CD4-positive, alpha-beta T cell treated with Interleukin-15 for 4 hours (primary cell): ENCODE measurements at regions not wholly inside any gene's neighbourhood (a gene's known extent, or its start where the extent isn't known, plus 50 kb on each side); places are given as distances from the start of the nearest gene placed in this dataset.

Experiments
- DNase-seq: peaks from one replicate; pipeline ENCODE4 v3.0.0-alpha.2; 2020; ENCODE audit warnings: low spot score

DNA sequence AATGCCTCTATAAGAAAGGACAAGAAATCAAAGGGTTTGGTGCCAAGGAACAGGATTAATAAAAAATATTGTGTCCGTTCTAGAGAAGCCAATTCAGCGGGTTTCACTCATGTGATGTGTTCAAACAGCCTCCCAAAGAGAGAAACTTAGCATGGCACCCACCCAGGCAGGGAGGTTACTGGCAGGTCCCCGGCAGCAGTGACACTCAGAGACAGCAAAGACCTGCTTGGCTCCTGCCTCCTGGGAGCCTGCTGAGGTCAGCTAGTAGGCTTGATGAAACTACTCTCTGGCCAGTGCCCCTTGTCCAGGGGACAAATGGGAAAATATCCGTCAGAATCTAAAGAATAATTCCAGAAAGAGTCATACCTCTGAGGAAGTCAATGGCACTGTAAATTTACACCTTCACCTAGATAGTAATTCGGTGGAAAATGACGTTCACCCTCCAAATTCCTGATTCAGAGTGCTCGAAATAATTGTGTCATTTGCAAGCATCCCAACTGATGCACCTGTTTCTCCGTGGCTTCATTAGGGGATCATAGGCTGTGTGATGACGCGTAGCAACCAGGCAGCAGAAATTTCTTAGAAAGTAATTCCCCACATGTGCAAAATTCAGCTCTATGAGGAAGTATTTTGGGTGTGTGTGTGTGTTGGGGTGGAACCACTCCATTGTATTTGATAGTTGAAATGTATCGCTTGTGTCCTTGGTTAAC, 481.5 kb upstream of the ZFHX3 start:
- DNase-seq: no peak

DNA sequence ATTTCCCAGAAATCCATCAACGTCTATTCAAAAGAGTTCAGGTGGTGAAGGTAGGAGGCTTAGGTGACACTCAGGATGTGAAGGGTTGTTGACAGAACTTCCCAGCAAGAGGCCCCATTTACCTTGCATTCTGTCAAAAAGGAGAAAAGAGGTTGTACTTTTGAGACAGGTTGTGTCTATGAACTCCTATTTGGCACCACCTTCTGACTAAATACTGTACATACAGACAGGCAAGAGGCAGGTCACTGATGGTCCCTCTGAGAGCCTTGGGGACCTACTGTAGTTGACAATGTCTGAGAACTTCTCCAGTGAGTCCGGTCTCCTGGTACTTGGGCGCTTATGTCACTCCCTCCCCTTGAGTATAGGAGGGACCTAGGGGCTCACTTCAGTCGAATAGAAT, 479.3 kb upstream of the ZFHX3 start:
- no peak for DNase-seq

DNA sequence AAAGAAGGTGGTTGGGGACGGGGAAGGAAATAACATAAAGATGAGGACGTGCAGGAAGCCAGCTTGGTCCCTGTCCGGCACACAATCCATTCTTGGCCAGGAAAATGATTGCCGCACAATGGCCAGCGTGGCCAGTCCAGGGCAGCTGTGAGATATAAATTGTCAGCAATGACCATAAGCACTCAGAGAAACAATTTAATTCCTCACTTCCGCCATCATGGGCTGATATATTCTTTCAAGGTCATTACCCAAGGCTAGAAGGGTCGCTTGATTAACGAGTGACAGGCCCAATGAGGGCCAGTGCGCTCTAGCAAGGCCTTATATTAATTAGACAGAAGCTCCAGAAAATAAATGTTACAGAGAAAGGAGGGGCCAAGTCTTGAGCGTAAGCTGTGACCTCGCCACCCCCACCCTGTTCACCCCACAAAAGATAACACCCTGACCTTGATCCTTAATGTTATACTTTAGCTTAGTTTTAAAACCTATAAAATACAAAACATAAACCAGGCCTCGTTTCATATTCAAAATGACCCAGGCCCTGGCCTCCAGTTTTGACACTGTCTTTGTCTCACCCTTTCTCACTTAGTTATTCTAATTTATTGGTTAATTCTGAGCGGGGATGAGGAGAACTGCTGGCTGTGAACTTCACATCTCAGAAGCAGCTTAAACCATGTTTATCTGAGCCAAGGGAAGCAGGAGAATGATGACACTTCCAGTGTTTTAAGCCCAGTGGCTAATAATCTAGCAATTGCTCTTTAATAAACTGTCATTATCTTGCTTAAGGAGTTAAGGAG, 478.3 kb upstream of the ZFHX3 start:
- no peak for DNase-seq

DNA sequence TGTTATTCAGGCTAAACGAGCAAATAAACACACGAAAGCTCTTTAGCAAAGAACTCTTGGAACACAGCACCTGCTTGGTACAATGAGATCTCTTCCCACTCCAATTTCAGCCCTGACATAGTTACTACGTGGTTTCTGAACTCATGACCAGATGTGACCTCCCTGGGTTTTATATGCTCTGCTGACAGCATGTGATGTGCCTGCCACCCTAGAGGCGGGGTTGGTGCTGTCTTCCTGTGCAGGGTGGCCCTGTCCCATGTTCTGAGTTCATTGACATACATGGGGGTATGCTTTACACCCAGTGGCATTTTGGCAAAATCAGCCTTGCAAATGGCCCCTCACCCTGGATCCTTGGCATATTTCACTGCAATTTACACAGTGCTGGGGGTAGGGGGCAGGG, 475.3 kb upstream of the ZFHX3 start:
- DNase-seq: no peak

DNA sequence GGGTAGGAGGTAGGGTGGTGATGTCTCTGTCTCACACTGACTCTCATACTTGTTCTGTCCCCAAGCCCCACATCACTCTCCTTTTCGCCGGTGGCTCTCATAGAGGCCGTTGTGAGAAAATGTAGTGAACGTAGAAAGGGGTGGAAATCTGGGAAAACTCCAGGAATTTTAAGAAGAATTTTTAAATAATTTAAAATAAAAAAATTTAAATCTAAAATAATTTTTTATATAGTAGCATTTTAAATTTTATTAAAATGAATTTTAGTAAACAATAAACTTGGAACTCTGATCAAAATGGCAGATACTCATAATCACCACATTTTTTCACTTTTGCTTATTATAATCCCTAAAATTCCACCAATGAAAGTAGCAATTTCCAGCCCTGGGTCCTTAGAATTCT, 473.6 kb upstream of the ZFHX3 start:
- no peak for DNase-seq

DNA sequence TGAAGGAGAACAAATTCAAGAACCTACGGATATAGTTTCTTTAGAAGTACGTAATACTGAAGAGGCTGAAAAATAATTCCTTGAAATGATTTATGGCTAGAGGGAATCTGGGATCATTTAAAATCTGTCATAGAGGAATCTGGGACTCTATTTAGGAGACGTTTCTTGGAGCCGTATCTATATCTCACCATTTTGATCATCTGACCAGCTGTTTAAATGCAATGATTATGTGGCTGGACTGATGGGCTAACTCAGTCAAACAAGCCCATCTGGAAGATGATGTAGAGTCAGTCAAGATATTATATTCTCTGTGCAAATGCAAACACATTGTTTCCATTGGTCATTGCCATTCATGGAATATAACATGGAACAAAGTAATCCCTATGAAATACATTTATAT, 467.7 kb upstream of the ZFHX3 start:
- no peak for DNase-seq

DNA sequence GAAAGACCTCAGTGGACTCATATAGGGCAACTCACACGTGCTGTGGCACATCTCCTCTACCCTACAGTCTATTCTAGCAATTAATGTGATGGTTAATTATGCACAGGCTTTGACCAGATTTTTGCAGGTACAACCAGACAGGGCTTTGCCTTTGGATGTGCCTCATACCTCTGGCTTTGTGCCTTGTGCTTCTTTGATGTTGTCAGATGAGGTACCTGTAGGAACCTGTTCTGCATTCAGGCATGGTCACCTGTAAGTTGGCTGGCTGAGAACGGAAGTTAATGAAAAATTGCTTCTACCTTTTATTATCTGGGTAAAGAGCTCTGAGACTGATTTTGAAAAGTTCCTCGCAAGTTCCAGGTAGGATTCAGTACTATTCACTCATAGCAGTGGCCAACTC, 462.9 kb upstream of the ZFHX3 start:
- no peak for DNase-seq

DNA sequence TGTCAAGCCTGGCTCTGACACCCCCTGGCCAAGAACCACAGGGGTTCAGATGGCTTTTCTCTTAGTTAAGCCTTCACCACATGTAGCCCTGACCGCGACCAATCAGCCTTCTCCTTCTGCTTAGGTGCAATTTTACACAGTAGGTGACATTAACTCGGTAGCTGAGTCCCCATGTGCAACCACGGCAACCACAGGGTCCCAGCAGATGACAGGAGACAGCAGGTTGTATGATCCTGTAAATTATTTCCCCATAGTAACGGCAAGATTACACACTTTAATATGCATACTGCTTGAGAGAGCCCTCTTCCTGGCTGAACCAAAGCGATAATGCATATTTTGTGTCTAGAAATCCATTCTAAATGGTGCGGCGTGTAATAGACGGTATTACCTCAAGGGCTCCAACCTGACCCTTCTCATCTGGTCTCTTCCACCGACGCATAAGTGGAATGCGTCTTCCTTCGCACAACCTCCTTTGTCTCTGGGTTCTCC, 458.7 kb upstream of the ZFHX3 start:
- DNase-seq: no peak

DNA sequence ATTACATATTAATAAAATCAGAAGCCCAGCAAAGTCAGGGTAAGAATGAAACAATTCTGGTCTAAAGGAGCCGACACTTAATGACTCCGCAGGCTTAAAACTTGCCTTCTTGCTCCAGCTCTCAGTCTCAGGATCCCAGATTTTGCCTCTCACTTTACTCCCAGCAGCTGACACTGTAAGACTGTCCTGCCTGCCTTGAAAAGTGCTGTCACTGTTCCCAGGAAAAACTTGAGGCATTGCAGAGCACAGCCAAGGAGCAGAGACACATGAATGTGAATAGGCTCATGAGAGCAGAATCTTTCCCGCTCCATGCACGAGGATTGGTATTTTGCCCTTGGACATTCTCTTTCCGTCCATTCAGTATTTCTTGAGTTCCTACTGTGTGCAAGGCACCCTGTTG, 457.6 kb upstream of the ZFHX3 start:
- DNase-seq: no peak

DNA sequence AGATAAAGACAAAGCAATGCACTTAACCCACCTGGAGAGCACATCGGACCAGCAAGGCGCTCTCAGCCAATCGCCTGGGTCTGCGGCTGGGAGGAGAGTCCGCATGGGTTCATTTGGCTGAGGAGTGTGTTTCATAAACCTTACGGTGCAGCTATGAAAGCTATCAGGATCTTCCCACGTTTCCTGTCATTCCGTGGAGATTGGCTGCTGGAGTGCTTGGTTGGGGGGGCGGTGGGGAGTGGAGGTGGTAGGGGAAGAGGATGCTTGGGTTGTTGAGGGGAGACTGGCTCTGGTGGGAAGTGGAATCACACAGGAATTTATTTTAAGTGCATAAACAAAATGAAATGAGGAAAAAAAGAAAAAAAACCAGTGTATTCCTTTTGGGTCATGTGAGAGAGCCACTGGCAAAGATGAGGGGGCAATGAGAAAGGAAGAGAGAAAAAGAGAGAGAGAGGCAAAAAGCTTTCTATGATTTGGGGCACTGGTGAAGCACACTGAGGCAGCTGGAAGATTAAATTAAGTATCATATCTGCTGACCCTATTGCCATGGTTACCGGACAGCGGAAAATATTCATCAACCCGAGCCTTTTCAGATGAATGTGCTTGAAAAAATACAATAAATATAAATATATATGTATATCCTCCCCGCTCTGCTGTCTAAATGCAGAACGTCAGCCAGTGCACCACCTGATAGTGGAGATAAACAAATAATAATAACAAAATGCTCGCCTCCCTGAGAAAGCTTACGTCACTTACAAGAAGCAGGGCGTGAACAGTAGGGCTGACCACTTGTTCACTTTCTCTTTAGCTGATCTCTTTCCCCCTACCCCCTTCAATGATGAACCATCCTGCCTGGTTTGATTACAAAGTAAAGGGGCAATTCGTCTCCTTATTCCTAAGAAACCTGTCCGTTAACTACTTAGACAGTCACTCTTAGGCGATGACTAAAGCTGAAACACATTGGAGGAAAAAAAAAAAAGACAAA, 457.0 kb upstream of the ZFHX3 start:
- no peak for DNase-seq

DNA sequence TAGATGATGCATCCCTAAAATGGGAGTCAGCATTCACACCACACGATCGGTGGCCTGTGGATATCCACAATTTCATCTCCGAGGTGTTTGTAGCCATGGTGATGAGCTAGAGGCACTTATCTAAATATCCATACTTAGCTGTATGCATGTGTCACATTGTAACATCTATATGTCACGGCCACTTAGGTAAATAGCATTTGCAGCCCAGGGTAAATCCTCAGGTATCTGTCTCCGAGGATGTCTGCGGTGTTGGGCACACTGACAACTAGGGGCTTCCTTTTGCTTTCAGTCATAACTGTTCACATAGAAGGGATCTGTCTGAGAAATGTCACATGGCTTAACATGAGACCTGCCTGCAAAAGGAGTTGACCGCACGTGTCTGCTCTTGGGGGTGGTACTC, 455.2 kb upstream of the ZFHX3 start:
- DNase-seq: no peak

DNA sequence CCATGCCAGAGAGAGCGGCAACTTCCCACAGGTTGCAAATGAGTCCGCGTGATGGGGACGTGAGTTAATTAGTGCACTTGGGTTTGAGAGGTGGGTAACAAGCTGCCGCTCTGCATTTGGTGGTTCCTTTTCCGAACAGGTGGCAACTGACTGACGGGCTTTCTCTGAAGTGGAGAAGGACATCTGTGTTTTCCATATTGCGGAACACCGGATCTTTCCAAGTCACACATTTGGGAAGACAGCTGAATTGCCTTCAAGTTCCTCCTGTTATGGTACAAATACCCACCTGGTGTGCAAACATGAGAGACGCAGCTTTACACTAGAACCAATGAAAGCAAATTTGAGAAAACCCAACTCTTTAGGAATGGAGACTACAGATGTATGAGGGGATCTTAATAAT, 451.3 kb upstream of the ZFHX3 start:
- no peak for DNase-seq

DNA sequence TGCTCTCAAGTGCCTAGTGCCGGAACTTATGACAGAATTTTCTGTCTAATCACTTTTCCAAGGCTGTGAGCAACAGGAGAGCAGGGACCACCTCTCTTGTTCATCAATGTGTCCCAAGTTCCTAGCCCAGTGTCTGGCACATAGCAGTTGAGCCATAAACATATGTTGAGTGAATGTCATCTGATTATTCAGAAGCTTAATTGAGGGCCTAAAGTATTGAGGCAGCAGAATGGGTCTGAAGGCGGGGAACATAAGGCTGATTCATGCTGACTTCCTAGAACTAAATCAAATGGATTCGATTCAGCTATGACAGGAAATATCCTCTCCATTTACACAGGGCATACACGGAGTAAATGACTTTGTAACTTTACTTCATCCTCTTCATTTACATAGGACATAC, 438.0 kb upstream of the ZFHX3 start:
- no peak for DNase-seq

DNA sequence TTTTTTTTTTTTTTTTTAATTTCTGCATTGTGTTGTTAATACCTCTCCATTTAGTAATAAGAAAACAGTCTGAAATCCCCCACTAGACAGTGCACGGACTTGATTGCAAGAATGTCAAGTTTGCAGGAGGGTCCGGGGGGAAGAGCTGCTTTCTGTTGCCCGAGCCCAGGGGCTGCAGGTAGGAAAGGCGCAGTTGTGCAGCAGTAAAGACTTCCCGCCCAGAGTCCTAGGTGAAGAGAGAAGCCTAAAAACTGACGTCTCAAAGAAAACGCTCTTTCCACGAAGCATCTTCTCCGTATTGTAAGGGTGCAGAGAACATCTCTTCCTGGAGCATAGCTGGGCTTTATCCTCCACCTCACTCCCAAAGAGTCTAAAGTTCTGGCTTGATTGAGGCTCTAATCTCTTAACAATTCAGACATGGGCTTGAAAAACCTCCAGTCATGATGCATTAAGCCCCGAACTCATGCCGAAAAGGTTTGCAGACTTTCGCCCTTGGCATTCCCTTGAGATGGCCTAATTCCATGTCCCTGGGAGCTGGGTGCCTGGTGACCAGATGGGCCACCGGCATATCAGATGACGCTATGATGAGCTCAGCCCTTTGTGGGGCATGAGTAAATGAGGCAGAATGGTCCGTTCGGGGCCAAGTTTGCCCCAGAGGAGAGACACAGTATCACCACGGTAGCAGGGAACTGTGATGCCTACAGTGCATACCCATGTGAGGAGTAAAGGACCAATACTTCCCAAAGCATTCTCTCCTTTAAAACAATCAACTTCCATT, 436.2 kb upstream of the ZFHX3 start:
- no peak for DNase-seq

DNA sequence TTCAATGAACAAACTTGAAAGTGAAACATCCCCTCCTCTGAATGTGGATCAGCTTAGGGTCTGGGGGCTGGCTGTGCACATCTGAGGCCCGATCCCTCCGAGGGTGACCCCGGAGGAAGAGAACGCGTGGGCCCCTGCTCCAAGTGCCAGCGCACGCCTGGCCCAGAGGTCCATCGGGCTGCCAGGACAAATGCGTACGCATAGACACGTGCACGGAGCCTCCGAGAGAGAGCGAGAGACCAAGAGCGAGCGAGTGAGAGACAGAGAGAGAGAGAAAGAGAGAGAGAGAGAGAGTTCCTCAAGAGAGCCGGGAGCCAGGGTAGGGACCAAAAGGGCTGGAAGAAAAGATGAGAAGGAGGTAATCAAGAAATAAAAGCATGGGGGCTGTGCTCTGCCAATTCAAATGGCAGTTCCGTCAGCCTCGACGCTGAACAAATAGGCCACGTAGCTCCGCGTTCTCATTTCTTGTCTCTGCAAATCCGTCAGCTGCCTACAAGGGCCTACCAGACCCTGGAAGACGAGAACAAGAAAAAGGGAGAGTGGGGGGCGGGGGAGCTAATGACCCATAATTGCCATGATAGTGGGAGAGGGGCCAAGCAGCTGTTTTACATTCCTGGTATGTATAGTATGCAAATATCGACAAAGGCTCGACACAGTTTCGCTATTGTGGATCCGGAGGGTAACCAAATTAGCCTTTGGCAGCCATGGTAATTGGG, 435.3 kb upstream of the ZFHX3 start:
- DNase-seq: no peak

DNA sequence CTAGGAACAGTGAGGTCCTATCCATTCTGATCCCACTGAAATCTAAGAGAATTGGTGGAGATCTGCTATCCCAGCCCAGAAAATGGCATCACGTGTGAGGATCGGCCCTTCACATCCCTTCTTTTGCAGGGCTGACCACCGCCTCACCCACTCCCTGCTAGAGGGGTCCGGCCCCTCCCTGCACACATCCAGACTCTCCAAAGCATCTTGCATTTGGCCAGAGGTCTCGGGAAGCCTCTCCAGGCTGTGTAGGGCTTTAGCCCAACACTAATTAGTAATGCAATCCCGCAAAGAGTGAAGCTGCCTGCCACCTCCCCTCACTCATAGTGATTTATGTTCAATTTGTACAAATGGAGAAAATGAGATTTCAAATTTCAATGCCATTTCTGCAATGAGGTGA, 434.4 kb upstream of the ZFHX3 start:
- DNase-seq: no peak

DNA sequence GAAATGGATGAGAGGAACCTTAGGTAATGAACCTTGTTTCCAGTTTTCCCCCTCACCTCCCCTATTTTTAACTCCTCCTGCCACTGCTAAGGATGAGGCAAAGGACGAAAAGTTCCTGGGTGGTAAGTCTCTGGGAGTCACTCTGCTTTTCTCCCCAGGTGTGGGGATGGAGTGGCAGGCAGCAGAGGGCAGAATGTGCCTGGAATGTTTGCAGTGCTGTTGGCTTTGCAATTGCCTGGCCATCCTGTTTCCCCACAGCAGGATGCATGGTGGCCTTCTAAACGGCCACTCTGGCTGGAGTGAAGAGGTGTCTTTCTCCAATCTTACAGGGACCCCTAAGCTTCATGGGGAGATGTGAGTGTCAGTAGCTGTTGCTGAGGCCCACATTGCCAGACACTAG, 432.5 kb upstream of the ZFHX3 start:
- DNase-seq: no peak

DNA sequence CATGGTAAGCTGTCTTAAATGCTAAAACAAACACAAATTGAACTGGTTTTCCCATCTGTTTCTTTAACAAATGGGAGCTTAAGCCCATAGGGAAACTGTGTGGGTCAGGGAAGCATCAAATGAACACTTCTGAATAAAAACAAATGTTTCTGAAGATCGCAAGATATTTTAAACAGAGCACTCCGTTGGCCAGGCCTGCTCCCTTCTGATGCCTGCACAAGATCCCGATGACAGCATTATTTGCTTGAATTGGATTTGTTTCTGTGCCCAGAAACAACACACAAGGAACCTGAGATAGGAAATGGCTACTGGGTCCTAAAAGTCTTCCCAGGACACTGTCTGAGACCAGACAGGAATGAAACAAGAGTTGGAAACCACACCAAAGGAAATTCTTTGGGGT, 425.8 kb upstream of the ZFHX3 start:
- no peak for DNase-seq

DNA sequence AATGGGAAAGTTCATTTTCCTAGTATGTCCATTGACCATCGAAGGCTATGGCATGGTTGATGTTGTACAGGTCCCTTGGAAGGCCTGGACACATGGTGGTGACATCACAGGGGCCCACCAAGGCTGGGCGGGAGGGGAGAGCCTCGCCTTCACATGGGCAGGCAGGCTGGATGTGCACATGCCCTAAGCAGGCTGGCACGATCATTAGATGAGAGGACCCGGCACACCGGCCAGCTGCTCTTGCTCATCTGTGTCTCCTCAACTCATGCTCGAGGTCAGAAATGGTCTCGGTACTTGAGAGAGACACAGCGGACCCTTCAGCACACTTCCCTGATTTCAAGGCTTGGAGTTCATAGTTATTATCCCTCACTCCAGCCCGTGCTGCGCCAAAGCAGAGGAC, 416.9 kb upstream of the ZFHX3 start:
- no peak for DNase-seq

DNA sequence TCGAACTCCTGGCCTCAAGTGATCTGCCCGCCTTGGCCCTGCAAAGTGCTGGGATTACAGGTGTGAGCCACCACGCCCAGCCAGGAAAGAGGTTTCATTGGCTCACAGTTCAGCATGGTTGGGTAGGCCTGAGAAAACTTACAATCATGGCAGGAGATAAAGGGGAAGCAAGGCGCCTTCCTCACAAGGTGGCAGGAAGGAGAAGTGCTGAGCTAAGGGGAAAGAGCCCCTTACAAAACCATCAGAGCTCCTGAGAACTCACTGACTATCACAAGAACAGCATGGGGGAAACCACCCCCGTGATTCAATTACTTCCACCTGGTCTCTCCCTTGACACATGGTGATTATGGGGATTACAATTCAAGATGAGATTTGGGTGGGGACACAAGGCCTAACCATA, 411.7 kb upstream of the ZFHX3 start:
- no peak for DNase-seq

DNA sequence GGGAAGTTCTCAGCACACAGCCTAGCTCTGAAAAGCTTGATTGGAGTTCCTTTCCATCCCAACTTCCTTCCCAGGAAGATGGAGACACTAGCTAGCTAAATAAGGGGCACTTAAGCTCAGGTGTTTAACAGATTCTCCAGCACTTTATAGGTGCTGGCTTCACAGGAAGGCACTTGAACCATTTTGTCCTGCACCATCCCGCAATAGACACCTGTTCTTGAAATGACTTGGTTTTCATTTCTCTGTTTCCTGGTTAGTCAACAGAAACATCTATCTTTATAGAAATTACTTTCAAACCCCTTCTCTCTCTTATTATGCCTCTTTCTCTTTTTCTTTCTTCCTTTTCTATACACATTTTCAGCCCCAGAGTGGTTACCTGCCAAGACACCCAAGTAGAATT, 409.9 kb upstream of the ZFHX3 start:
- no peak for DNase-seq
